H9 (cell line): ENCODE measurements at regions not wholly inside any gene's neighbourhood (a gene's known extent, or its start where the extent isn't known, plus 50 kb on each side); places are given as distances from the start of the nearest gene placed in this dataset.

Experiments
- DNase-seq: peaks from one replicate; pipeline ENCODE4 v3.0.0-alpha.2; 2017
- H2AFZ ChIP-seq: one replicate; pipeline ENCODE4 v1.6.1; 2013; ENCODE audit warnings: mild to moderate bottlenecking, low read length, control low read depth, moderate library complexity
- H2AK5ac ChIP-seq: 2 replicates; pipeline ENCODE4 v1.6.1; 2013; ENCODE audit warnings: low read length, control low read depth, mixed read lengths; ENCODE audit not compliant: insufficient read length
- H2BK120ac ChIP-seq: one replicate; pipeline ENCODE4 v1.6.1; 2013; ENCODE audit warnings: low read depth, mild to moderate bottlenecking, low read length, control low read depth, inconsistent platforms; ENCODE audit not compliant: poor library complexity, severe bottlenecking
- H2BK12ac ChIP-seq: 2 replicates; pipeline ENCODE4 v1.6.1; 2013; ENCODE audit warnings: low read length, control low read depth, mixed read lengths, low read depth; ENCODE audit not compliant: insufficient read length
- H2BK15ac ChIP-seq: 2 replicates; pipeline ENCODE4 v1.6.1; 2013; ENCODE audit warnings: low read depth, low read length, control low read depth
- H2BK20ac ChIP-seq: one replicate; pipeline ENCODE4 v1.6.1; 2013; ENCODE audit warnings: low read depth, mild to moderate bottlenecking, low read length, control low read depth, inconsistent platforms; ENCODE audit not compliant: poor library complexity, severe bottlenecking
- H2BK5ac ChIP-seq: 2 replicates; pipeline ENCODE4 v1.6.1; 2013; ENCODE audit warnings: low read length, control low read depth, mixed read lengths; ENCODE audit not compliant: insufficient read length
- H3K14ac ChIP-seq: 2 replicates; pipeline ENCODE4 v1.6.1; 2013; ENCODE audit warnings: low read length, control low read depth; ENCODE audit not compliant: insufficient read depth
- H3K18ac ChIP-seq: 2 replicates; pipeline ENCODE4 v1.6.1; 2013; ENCODE audit warnings: low read depth, mild to moderate bottlenecking, mixed read lengths, low read length, control low read depth; ENCODE audit not compliant: insufficient read length
- H3K23ac ChIP-seq: 2 replicates; pipeline ENCODE4 v1.6.1; 2013; ENCODE audit warnings: low read length, control low read depth, mixed read lengths, low read depth; ENCODE audit not compliant: insufficient read length
- H3K23me2 ChIP-seq: 2 replicates; pipeline ENCODE4 v1.6.1; 2013; ENCODE audit warnings: low read depth, mild to moderate bottlenecking, mixed read lengths, low read length, control low read depth; ENCODE audit not compliant: insufficient read length, poor library complexity, severe bottlenecking
- H3K27ac ChIP-seq: 2 replicates; pipeline ENCODE4 v1.5.1; 2013; ENCODE audit warnings: low read length, control low read depth, mixed read lengths, low read depth; ENCODE audit not compliant: insufficient read length
- H3K27me3 ChIP-seq: 2 replicates; pipeline ENCODE4 v1.6.1; 2013; ENCODE audit warnings: low read length, control low read depth, inconsistent platforms; ENCODE audit not compliant: insufficient read depth
- H3K4ac ChIP-seq: 2 replicates; pipeline ENCODE4 v1.6.1; 2013; ENCODE audit warnings: low read depth, mild to moderate bottlenecking, control low read depth, inconsistent platforms, low read length, moderate library complexity
- H3K4me1 ChIP-seq: 2 replicates; pipeline ENCODE4 v1.6.1; 2013; ENCODE audit warnings: low read length, control low read depth, inconsistent platforms; ENCODE audit not compliant: insufficient read depth
- H3K4me2 ChIP-seq: 2 replicates; pipeline ENCODE4 v1.6.1; 2013; ENCODE audit warnings: low read length, control low read depth, mixed read lengths; ENCODE audit not compliant: insufficient read length, insufficient read depth
- H3K56ac ChIP-seq: 2 replicates; pipeline ENCODE4 v1.6.1; 2013; ENCODE audit warnings: low read depth, mild to moderate bottlenecking, mixed read lengths, low read length, control low read depth; ENCODE audit not compliant: insufficient read length
- H3K79me1 ChIP-seq: 2 replicates; pipeline ENCODE4 v1.6.1; 2013; ENCODE audit warnings: low read depth, mild to moderate bottlenecking, moderate library complexity, low read length, control low read depth, inconsistent platforms; ENCODE audit not compliant: insufficient read depth, poor library complexity, severe bottlenecking
- H3K79me2 ChIP-seq: 2 replicates; pipeline ENCODE4 v1.6.1; 2013; ENCODE audit warnings: low read length, control low read depth, inconsistent platforms; ENCODE audit not compliant: insufficient read depth
- H3K9ac ChIP-seq: 2 replicates; pipeline ENCODE4 v1.6.1; 2013; ENCODE audit warnings: low read length, control low read depth, mixed read lengths; ENCODE audit not compliant: insufficient read length; ENCODE audit errors: extremely low read depth
- H3K9me3 ChIP-seq: one replicate; pipeline ENCODE4 v1.6.1; 2013; ENCODE audit warnings: low read depth, low read length, inconsistent platforms; ENCODE audit not compliant: control insufficient read depth
- H3T11ph ChIP-seq: one replicate; pipeline ENCODE4 v1.6.1; 2013; ENCODE audit warnings: mild to moderate bottlenecking, low read length, control low read depth, inconsistent platforms
- H4K20me1 ChIP-seq: one replicate; pipeline ENCODE4 v1.6.1; 2013; ENCODE audit not compliant: control insufficient read depth, insufficient read length, insufficient read depth
- H4K5ac ChIP-seq: 2 replicates; pipeline ENCODE4 v1.6.1; 2013; ENCODE audit warnings: low read depth, mild to moderate bottlenecking, mixed read lengths, low read length, control low read depth; ENCODE audit not compliant: insufficient read length
- H4K8ac ChIP-seq: replicated peaks from 2 replicates; pipeline ENCODE4 v1.6.1; 2013; ENCODE audit warnings: low read length, control low read depth, mixed read lengths, low read depth; ENCODE audit not compliant: insufficient read length
- H4K91ac ChIP-seq: 2 replicates; pipeline ENCODE4 v1.6.1; 2013; ENCODE audit warnings: low read depth, mild to moderate bottlenecking, moderate library complexity, mixed read lengths, low read length, control low read depth; ENCODE audit not compliant: insufficient read length
- H3K27ac Mint-ChIP-seq, 3 experiments: 2 replicates in 2 of 3; 3 replicates in 1 of 3; pipeline ENCODE4 v1.8.0; 2020 to 2021; ENCODE audit warnings: mixed read lengths in 3 of 3, mild to moderate bottlenecking in 1 of 3, moderate library complexity in 1 of 3
- H3K27me3 Mint-ChIP-seq: 2 replicates; pipeline ENCODE4 v1.8.0; 2021; ENCODE audit warnings: low read depth, mild to moderate bottlenecking, moderate library complexity, mixed read lengths
- H3K36me3 Mint-ChIP-seq, 3 experiments: 2 replicates in 2 of 3; 3 replicates in 1 of 3; pipeline ENCODE4 v1.8.0; 2020 to 2021; ENCODE audit warnings: low read depth in 3 of 3, mixed read lengths in 3 of 3; ENCODE audit not compliant: insufficient read depth in 1 of 3
- H3K4me1 Mint-ChIP-seq, 2 experiments: 2 replicates each; pipeline ENCODE4 v1.8.0; 2020; ENCODE audit warnings: mixed read lengths in 2 of 2
- H3K4me3 Mint-ChIP-seq, 2 experiments: 2 replicates in 1 of 2; 3 replicates in 1 of 2; pipeline ENCODE4 v1.8.0; 2020 to 2021; ENCODE audit warnings: mild to moderate bottlenecking in 2 of 2, mixed read lengths in 2 of 2, moderate library complexity in 1 of 2
- H3K9me3 Mint-ChIP-seq, 2 experiments: 2 replicates in 1 of 2; 3 replicates in 1 of 2; pipeline ENCODE4 v1.8.0; 2020; ENCODE audit warnings: mild to moderate bottlenecking in 2 of 2, mixed read lengths in 2 of 2, moderate library complexity in 1 of 2
- WGBS: extraction: QIAGEN DNeasy Blood & Tissue Kit; methylation state at CpG from one replicate; pipeline ENCODE4 v1.1.7; 2013; ENCODE audit warnings: missing lambda C conversion rate, low lambda C conversion rate, mixed read lengths; ENCODE audit not compliant: insufficient read length; ENCODE audit errors: extremely low coverage; 5-methylcytosine and 5-hydroxymethylcytosine counted together
- TF ChIP-seq, protein P1 (sequence below): fragments of 200-600 bp; sonication (generic); conservative IDR thresholded peaks from 3 replicates; pipeline ENCODE4 v1.8.0; 2021; ENCODE audit warnings: antibody characterized with exemption, mild to moderate bottlenecking

- no peaks in the 10 kb centered on the region for H3K36me3 Mint-ChIP-seq
- WGBS = no CpG with 5 or more reads among the region's 4 CpGs
- no peak overlapping the region for H2BK20ac ChIP-seq
These were observed 358.1 kb downstream of the LRRIQ3 start for GRCh38 chr1:73839922-73840321.

More at GRCh38 chr1:73839922-73840321, 358.1 kb downstream of the LRRIQ3 start:
- H3K4me1 Mint-ChIP-seq = no peaks in the 10 kb centered on the region
- Histone ChIP-seq H4K91ac (no peak overlapping the region), H4K8ac (no peak overlapping the region), H2BK12ac (no peak overlapping the region), H3K4me1 (no peaks in the 10 kb centered on the region), H3K79me2 (no peaks in the 10 kb centered on the region), H3K14ac (no peak overlapping the region), H4K20me1 (no peaks in the 10 kb centered on the region), H3K18ac (no peak overlapping the region), H2BK120ac (no peak overlapping the region), H2AK5ac (no peak overlapping the region), H3K56ac (no peak overlapping the region), H3K23me2 (no peaks in the 10 kb centered on the region), H3K4ac (no peak overlapping the region), H3K9me3 (no peaks in the 10 kb centered on the region), H4K5ac (no peak overlapping the region), H3K27ac (no peak overlapping the region), H3K4me2 (no peak overlapping the region), H3K27me3 (no peaks in the 10 kb centered on the region), H3K79me1 (no peaks in the 10 kb centered on the region), H2BK15ac (no peak overlapping the region), H3T11ph (no peak overlapping the region), H2AFZ (no peak overlapping the region), H3K23ac (no peak overlapping the region), H3K9ac (no peak overlapping the region), H2BK5ac (no peak overlapping the region)
- no peaks in the 10 kb centered on the region for H3K27me3 Mint-ChIP-seq
- no peak overlapping the region for H3K27ac Mint-ChIP-seq
- H3K4me3 Mint-ChIP-seq = no peak overlapping the region
- DNase-seq = no peak
- TF ChIP-seq, protein P1, sequence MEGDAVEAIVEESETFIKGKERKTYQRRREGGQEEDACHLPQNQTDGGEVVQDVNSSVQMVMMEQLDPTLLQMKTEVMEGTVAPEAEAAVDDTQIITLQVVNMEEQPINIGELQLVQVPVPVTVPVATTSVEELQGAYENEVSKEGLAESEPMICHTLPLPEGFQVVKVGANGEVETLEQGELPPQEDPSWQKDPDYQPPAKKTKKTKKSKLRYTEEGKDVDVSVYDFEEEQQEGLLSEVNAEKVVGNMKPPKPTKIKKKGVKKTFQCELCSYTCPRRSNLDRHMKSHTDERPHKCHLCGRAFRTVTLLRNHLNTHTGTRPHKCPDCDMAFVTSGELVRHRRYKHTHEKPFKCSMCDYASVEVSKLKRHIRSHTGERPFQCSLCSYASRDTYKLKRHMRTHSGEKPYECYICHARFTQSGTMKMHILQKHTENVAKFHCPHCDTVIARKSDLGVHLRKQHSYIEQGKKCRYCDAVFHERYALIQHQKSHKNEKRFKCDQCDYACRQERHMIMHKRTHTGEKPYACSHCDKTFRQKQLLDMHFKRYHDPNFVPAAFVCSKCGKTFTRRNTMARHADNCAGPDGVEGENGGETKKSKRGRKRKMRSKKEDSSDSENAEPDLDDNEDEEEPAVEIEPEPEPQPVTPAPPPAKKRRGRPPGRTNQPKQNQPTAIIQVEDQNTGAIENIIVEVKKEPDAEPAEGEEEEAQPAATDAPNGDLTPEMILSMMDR = peak; percentile 80
- H3K9me3 Mint-ChIP-seq = no peaks in the 10 kb centered on the region; a peak in 1 of 5 replicates
